Retinal pigment epithelial cell (primary cell): ENCODE measurements at regions not wholly inside any gene's neighbourhood (a gene's known extent, or its start where the extent isn't known, plus 50 kb on each side); places are given as distances from the start of the nearest gene placed in this dataset.

Experiments used
- DNase-seq: peaks from one replicate; pipeline ENCODE4 v3.0.0-alpha.2; 2010; ENCODE audit warnings: low read depth
- H3K4me3 ChIP-seq: 2 replicates; pipeline ENCODE4 v1.5.1; 2011; ENCODE audit warnings: mild to moderate bottlenecking, low read length, control low read depth, moderate library complexity
- CTCF ChIP-seq: conservative IDR thresholded peaks from 2 replicates; pipeline ENCODE4 v1.5.1; 2011; ENCODE audit warnings: low read depth, low read length, control low read depth, inconsistent platforms

- TF ChIP-seq CTCF, result no peak
- H3K4me3 ChIP-seq, result no peak overlapping the region
- DNase-seq, result no peak
These were observed 172.3 kb upstream of the RPS6KA3 start for GRCh38 chrX:20438871-20439526.

- TF ChIP-seq CTCF, result no peak
- DNase-seq, result no peak
- no peak overlapping the region for H3K4me3 ChIP-seq
These were observed 171.0 kb upstream of the RPS6KA3 start for GRCh38 chrX:20437683-20438082.

GRCh38 chrX:20435913-20436312 lies 169.2 kb upstream of the RPS6KA3 start:
- no peak for DNase-seq
- TF ChIP-seq CTCF, result no peak
- H3K4me3 ChIP-seq, result no peak overlapping the region

- no peak for TF ChIP-seq CTCF
- no peak for DNase-seq
- no peak overlapping the region for H3K4me3 ChIP-seq
These were observed 168.3 kb upstream of the RPS6KA3 start for GRCh38 chrX:20434986-20435385.

GRCh38 chrX:20433388-20433775 lies 166.7 kb upstream of the RPS6KA3 start:
- H3K4me3 ChIP-seq, result no peak overlapping the region
- DNase-seq, result no peak
- TF ChIP-seq CTCF, result no peak

GRCh38 chrX:20432746-20433387 lies 166.2 kb upstream of the RPS6KA3 start:
- no peak for TF ChIP-seq CTCF
- no peak overlapping the region for H3K4me3 ChIP-seq
- DNase-seq, result no peak

GRCh38 chrX:20432048-20432447 lies 165.3 kb upstream of the RPS6KA3 start:
- DNase-seq, result peak; percentile 42
- H3K4me3 ChIP-seq, result no peak overlapping the region
- TF ChIP-seq CTCF, result no peak
